ENCODE measurements at regions not wholly inside any gene's neighbourhood (a gene's known extent, or its start where the extent isn't known, plus 50 kb on each side); places are given as distances from the start of the nearest gene placed in this dataset.

- TF ChIP-seq CTCF (conservative IDR thresholded peaks at IDR 0.05) (no peak), ZFX (IDR thresholded peaks at IDR 0.05) (no peak)
Observed at GRCh38 chr20:48224533-48225050, 439.3 kb upstream of the SULF2 start.

Data from C4-2B (cell line).